ENCODE measurements at regions not wholly inside any gene's neighbourhood (a gene's known extent, or its start where the extent isn't known, plus 50 kb on each side); places are given as distances from the start of the nearest gene placed in this dataset.
"Not testable (repeated sequence)": the region's sequence is repeated elsewhere in the genome, so short reads cannot be mapped to it uniquely, and the experiment has no call there.

DNA sequence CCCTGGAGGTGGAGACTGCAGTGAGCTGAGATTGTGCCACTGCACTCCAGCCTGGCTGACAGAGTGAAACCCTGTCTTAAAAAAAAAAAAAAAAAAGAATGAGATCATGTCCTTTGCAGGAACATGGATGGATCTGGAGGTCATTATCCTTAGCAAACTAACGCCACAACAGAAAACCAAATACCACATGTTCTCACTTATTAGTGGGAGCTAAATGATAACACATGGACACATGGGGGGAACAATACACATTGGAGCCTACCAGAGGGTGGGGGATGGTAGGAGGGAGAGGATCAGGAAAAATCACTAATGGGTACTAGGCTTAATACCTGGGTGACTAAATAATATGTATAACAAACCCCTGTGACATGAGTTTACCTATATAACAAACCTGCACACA, 108.0 kb upstream of the FHL2 start:
- H2AFZ ChIP-seq (ENCODE audit: low read length); H3K79me2 ChIP-seq (ENCODE audit: control insufficient read depth in 1 of 2, insufficient read depth in 2 of 2, low read length in 2 of 2); H4K20me1 ChIP-seq (replicated peaks in 1 of 2; ENCODE audit: control insufficient read depth in 1 of 2, insufficient read depth in 2 of 2, low read length in 2 of 2); H2BK12ac ChIP-seq (ENCODE audit: low read depth, low read length); H3K4me1 ChIP-seq (replicated peaks in 1 of 4; ENCODE audit: control insufficient read depth in 3 of 4, insufficient read depth in 4 of 4, low read length in 3 of 4); H3K23me2 ChIP-seq (ENCODE audit: low read depth, low read length); H3K56ac ChIP-seq (replicated peaks; ENCODE audit: insufficient read length, low read depth, low read length); FAIRE-seq; H4K8ac ChIP-seq (ENCODE audit: extremely low read depth, insufficient read depth, low read length); H3K4me2 ChIP-seq (ENCODE audit: insufficient read depth in 1 of 2, low read depth in 2 of 2, low read length in 2 of 2); H2BK20ac ChIP-seq (ENCODE audit: low read length); POLR2A ChIA-PET (ENCODE audit: partially characterized antibody); H3K18ac ChIP-seq (ENCODE audit: extremely low read depth, low read length); DNase-seq (ENCODE audit: low read depth in 1 of 2, low spot score in 2 of 2); H3K9ac ChIP-seq (replicated peaks in 1 of 4; ENCODE audit: extremely low read depth in 1 of 4, low read depth in 3 of 4, low read length in 3 of 4); H3K79me1 ChIP-seq (ENCODE audit: low read depth, low read length); H4K91ac ChIP-seq (replicated peaks; ENCODE audit: insufficient read length, low read length); H3K14ac ChIP-seq (ENCODE audit: insufficient read length); H2BK5ac ChIP-seq (ENCODE audit: low read depth, low read length); H3K36me3 ChIP-seq (ENCODE audit: control insufficient read depth in 2 of 4, insufficient read depth in 4 of 4, low read length in 3 of 4); H2AK5ac ChIP-seq (ENCODE audit: low read depth, low read length); H2BK15ac ChIP-seq (ENCODE audit: low read length); H3K27ac ChIP-seq (ENCODE audit: low read depth, low read length); H3K27me3 ChIP-seq (replicated peaks in 1 of 4; ENCODE audit: control insufficient read depth in 3 of 4, extremely low read depth in 1 of 4, insufficient read depth in 3 of 4, low read length in 3 of 4); H3K9me3 ChIP-seq (ENCODE audit: insufficient read depth in 2 of 2, low read depth in 1 of 2, low read length in 1 of 2); H3K23ac ChIP-seq (ENCODE audit: insufficient read length); H3K4me3 ChIP-seq (ENCODE audit: extremely low read depth in 1 of 4, insufficient read depth in 2 of 4, low read depth in 3 of 4, low read length in 4 of 4); H3K4ac ChIP-seq (replicated peaks; ENCODE audit: insufficient read length, low read depth, low read length); H2BK120ac ChIP-seq (replicated peaks; ENCODE audit: low read depth, low read length); H4K5ac ChIP-seq (ENCODE audit: insufficient read length, low read depth, low read length): not testable (repeated sequence)
- CTCF ChIA-PET (ENCODE audit: partially characterized antibody) = interaction anchor here (0.6 to 0.7 kb wide), 2 partner anchors 12 to 454 kb away, joined by 3 read pairs; no protein-coding TSS in a partner anchor
- 63% methylated on average over 1 of the region's 1 CpG; no CpG with 5 or more reads in 1 of the 2 experiments for WGBS, 2 experiments (ENCODE audit: extremely low coverage in 1 of 2, insufficient coverage in 1 of 2, insufficient read length in 1 of 2, insufficient replicate concordance in 2 of 2, low coverage in 1 of 2, low lambda C conversion rate in 2 of 2, missing lambda C conversion rate in 1 of 2)
